IMR-90 (cell line): ENCODE measurements at regions not wholly inside any gene's neighbourhood (a gene's known extent, or its start where the extent isn't known, plus 50 kb on each side); places are given as distances from the start of the nearest gene placed in this dataset.

Experiments
- ATAC-seq: fragments of 200-7000 bp; cut with Tn5 transposase; 2 replicates; pipeline ENCODE4 v1.9.1; 2020; ENCODE audit warnings: low read depth, mild to moderate bottlenecking, moderate library complexity
- BruUV-seq: library from RNA; stranded (reverse); fragments of 400-500 nt; replicated peaks from 2 replicates; lab custom pipeline; 2021; lab: Mats Ljungman, UMichigan
- CTCF ChIA-PET: fragments of 300-600 bp; formaldehyde crosslinking; extraction: SDS; loops from one replicate; lab custom pipeline; 2021; ENCODE audit warnings: antibody characterized with exemption; lab: Yijun Ruan, JAX
- POLR2A ChIA-PET: fragments of 300-600 bp; sonication (Branson Sonifier 250); formaldehyde crosslinking; loops from one replicate; lab custom pipeline; 2022; ENCODE audit warnings: antibody characterized with exemption; ENCODE audit not compliant: unreplicated experiment; lab: Charles Lee
- DNase-seq: peaks from one replicate; pipeline ENCODE4 v3.0.0; 2013
- H2AFZ ChIP-seq: replicated peaks from 2 replicates; pipeline ENCODE3; 2013; ENCODE audit warnings: low read length, mild to moderate bottlenecking; ENCODE audit not compliant: poor library complexity
- H2AK5ac ChIP-seq: 2 replicates; pipeline ENCODE4 v1.6.1; 2013; ENCODE audit warnings: low read depth, low read length, inconsistent platforms
- H2AK9ac ChIP-seq: replicated peaks from 2 replicates; pipeline ENCODE3; 2013; ENCODE audit warnings: mild to moderate bottlenecking, low read depth, low read length, moderate library complexity; ENCODE audit not compliant: poor library complexity
- H2BK120ac ChIP-seq: 2 replicates; pipeline ENCODE4 v1.6.1; 2013; ENCODE audit warnings: low read depth, low read length, inconsistent platforms
- H2BK15ac ChIP-seq: 3 replicates; pipeline ENCODE4 v1.6.1; 2013; ENCODE audit warnings: low read depth, low read length, inconsistent platforms
- H2BK20ac ChIP-seq: 2 replicates; pipeline ENCODE4 v1.6.1; 2013; ENCODE audit warnings: low read depth, mild to moderate bottlenecking, inconsistent platforms, low read length, moderate library complexity
- H2BK5ac ChIP-seq: 2 replicates; pipeline ENCODE4 v1.6.1; 2013; ENCODE audit warnings: mild to moderate bottlenecking, low read depth, low read length, inconsistent platforms; ENCODE audit not compliant: poor library complexity, severe bottlenecking
- H3K14ac ChIP-seq: replicated peaks from 2 replicates; pipeline ENCODE4 v1.6.1; 2013; ENCODE audit warnings: low read depth, low read length, inconsistent platforms
- H3K18ac ChIP-seq: 2 replicates; pipeline ENCODE4 v1.6.1; 2013; ENCODE audit warnings: low read depth, low read length, control low read depth
- H3K23ac ChIP-seq: 2 replicates; pipeline ENCODE4 v1.6.1; 2013; ENCODE audit warnings: low read depth, low read length, inconsistent platforms
- H3K27ac ChIP-seq: 2 replicates; pipeline ENCODE4 v1.5.1; 2013; ENCODE audit warnings: mild to moderate bottlenecking, control low read depth, low read length; ENCODE audit not compliant: insufficient read depth
- H3K27me3 ChIP-seq: 2 replicates; pipeline ENCODE4 v1.6.1; 2013; ENCODE audit warnings: low read length; ENCODE audit not compliant: control insufficient read depth, insufficient read depth
- H3K36me3 ChIP-seq: 2 replicates; pipeline ENCODE4 v1.6.1; 2013; ENCODE audit warnings: low read length, mixed read lengths; ENCODE audit not compliant: control insufficient read depth, insufficient read depth
- H3K4ac ChIP-seq: 2 replicates; pipeline ENCODE4 v1.6.1; 2013; ENCODE audit warnings: low read depth, low read length, inconsistent platforms
- H3K4me1 ChIP-seq: 2 replicates; pipeline ENCODE4 v1.6.1; 2013; ENCODE audit warnings: low read length, mixed read lengths; ENCODE audit not compliant: control insufficient read depth, insufficient read depth
- H3K4me2 ChIP-seq: 2 replicates; pipeline ENCODE4 v1.6.1; 2013; ENCODE audit warnings: low read depth, mild to moderate bottlenecking, control low read depth, low read length, moderate library complexity
- H3K4me3 ChIP-seq: 2 replicates; pipeline ENCODE4 v1.5.1; 2013; ENCODE audit warnings: low read depth, mild to moderate bottlenecking, control low read depth, low read length, moderate library complexity; ENCODE audit not compliant: insufficient read depth
- H3K56ac ChIP-seq: 2 replicates; pipeline ENCODE4 v1.6.1; 2013; ENCODE audit warnings: low read length, inconsistent platforms; ENCODE audit not compliant: insufficient read depth; ENCODE audit errors: extremely low read depth
- H3K79me1 ChIP-seq, 2 experiments: 2 replicates each; pipeline ENCODE4 v1.6.1; 2013; ENCODE audit warnings: low read length in 2 of 2, inconsistent platforms in 1 of 2, low read depth in 1 of 2
- H3K9ac ChIP-seq: 2 replicates; pipeline ENCODE4 v1.6.1; 2013; ENCODE audit warnings: low read depth, low read length, control low read depth
- H3K9me1 ChIP-seq: 2 replicates; pipeline ENCODE4 v1.6.1; 2013; ENCODE audit warnings: low read length, inconsistent platforms; ENCODE audit not compliant: insufficient read depth
- H3K9me3 ChIP-seq: 2 replicates; pipeline ENCODE4 v1.6.1; 2013; ENCODE audit warnings: low read length; ENCODE audit not compliant: control insufficient read depth, insufficient read depth
- H4K20me1 ChIP-seq: 2 replicates; pipeline ENCODE4 v1.6.1; 2013; ENCODE audit warnings: low read length, inconsistent platforms; ENCODE audit not compliant: insufficient read depth
- H4K5ac ChIP-seq: 2 replicates; pipeline ENCODE4 v1.6.1; 2013; ENCODE audit warnings: mild to moderate bottlenecking, low read depth, low read length, control low read depth
- H4K8ac ChIP-seq, 2 experiments: 2 replicates each; pipeline ENCODE4 v1.6.1; 2013; ENCODE audit warnings: low read depth in 2 of 2, low read length in 2 of 2, control low read depth in 1 of 2, inconsistent platforms in 1 of 2
- H4K91ac ChIP-seq: 2 replicates; pipeline ENCODE4 v1.6.1; 2013; ENCODE audit warnings: low read depth, low read length, inconsistent platforms; ENCODE audit not compliant: insufficient read depth
- BHLHE40 ChIP-seq: fragments of 150-350 bp; IDR thresholded peaks from 2 replicates; pipeline ENCODE4 v1.6.1; 2016; ENCODE audit warnings: mild to moderate bottlenecking, low read depth, low read length
- CEBPB ChIP-seq: IDR thresholded peaks from 2 replicates; pipeline ENCODE4 v1.6.1; 2012; ENCODE audit warnings: low read depth, low read length, improper control_type of control experiment
- CHD1 ChIP-seq: IDR thresholded peaks from 2 replicates; pipeline ENCODE4 v1.6.1; 2012; ENCODE audit warnings: low read depth, low read length, improper control_type of control experiment
- FOS ChIP-seq: fragments of 150-350 bp; IDR thresholded peaks from 2 replicates; pipeline ENCODE4 v1.6.1; 2016; ENCODE audit warnings: low read depth, low read length
- MAFK ChIP-seq: IDR thresholded peaks from 2 replicates; pipeline ENCODE4 v1.6.1; 2012; ENCODE audit warnings: low read depth, low read length, improper control_type of control experiment
- MAZ ChIP-seq: IDR thresholded peaks from 2 replicates; pipeline ENCODE4 v1.6.1; 2012; ENCODE audit warnings: low read depth, mild to moderate bottlenecking, low read length, improper control_type of control experiment, moderate library complexity, borderline replicate concordance
- MXI1 ChIP-seq: IDR thresholded peaks from 2 replicates; pipeline ENCODE4 v1.6.1; 2012; ENCODE audit warnings: low read depth, mild to moderate bottlenecking, low read length, moderate library complexity, borderline replicate concordance
- NFE2L2 ChIP-seq: fragments of 150-350 bp; IDR thresholded peaks from 2 replicates; pipeline ENCODE4 v1.6.1; 2016; ENCODE audit warnings: low read depth, mild to moderate bottlenecking, low read length
- POLR2A ChIP-seq: IDR thresholded peaks from 2 replicates; pipeline ENCODE4 v1.6.1; 2012; ENCODE audit warnings: mild to moderate bottlenecking, low read depth, low read length
- RAD21 ChIP-seq: IDR thresholded peaks from 2 replicates; pipeline ENCODE4 v1.6.1; 2012; ENCODE audit warnings: low read length, improper control_type of control experiment
- RCOR1 ChIP-seq: IDR thresholded peaks from 2 replicates; pipeline ENCODE4 v1.6.1; 2012; ENCODE audit warnings: mild to moderate bottlenecking, low read length, improper control_type of control experiment; ENCODE audit not compliant: insufficient replicate concordance
- RFX5 ChIP-seq: IDR thresholded peaks from 2 replicates; pipeline ENCODE4 v1.8.0; 2012; ENCODE audit warnings: low read depth, mild to moderate bottlenecking, low read length, moderate library complexity
- SMC3 ChIP-seq: fragments of 150-350 bp; IDR thresholded peaks from 2 replicates; pipeline ENCODE4 v1.6.1; 2016; ENCODE audit warnings: low read depth, mild to moderate bottlenecking, antibody characterized with exemption, low read length, moderate library complexity
- WGBS, 2 experiments: methylation state at CpG; one replicate each; pipeline versions ENCODE4 v1.1.5 to v1.1.7; 2013; ENCODE audit warnings: missing lambda C conversion rate in 2 of 2; ENCODE audit not compliant: insufficient read length in 1 of 2; ENCODE audit errors: extremely low coverage in 2 of 2; 5-methylcytosine and 5-hydroxymethylcytosine counted together
- dilution Hi-C: fragments of 300-500 bp; cut with HindIII; formaldehyde crosslinking; loops from one replicate; pipeline ENCODE4 v1.14.3; 2018; ENCODE audit warnings: low sequenced_read_pairs; ENCODE audit not compliant: unreplicated experiment
- in situ Hi-C: fragments of 300-500 bp; cut with MboI; formaldehyde crosslinking; loops from 3 replicates; pipeline ENCODE4 v1.14.3; 2019; ENCODE audit warnings: low sequenced_read_pairs, inconsistent platforms, mixed read lengths
- intact Hi-C: fragments of 100-400 bp; cut with micrococcal nuclease; formaldehyde crosslinking; loops from 2 replicates; pipeline ENCODE4 v1.10.0; 2022
- TF ChIP-seq, protein P1 (sequence below): fragments of 150-350 bp; IDR thresholded peaks from 2 replicates; pipeline ENCODE4 v1.6.1; 2016; ENCODE audit warnings: low read depth, mild to moderate bottlenecking, low read length, moderate library complexity, borderline replicate concordance

DNA sequence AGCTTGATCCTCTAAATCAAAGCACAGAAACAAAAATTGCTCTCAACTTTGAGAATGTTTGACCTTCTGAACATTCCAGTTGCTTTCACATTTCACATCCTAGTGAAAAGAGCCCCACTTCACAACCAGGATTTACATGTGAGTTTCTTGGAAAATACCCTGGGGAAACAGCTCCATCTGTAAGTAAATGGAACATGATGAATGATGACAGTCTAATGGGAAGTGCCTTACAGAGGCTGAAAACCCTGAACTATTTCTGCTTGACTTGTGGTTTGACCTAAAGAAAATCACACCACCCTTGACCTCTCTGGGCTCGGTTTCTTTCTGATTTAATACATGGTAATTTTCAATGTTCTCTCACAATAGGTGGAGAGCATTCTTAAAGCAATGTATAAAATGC lies 499.4 kb upstream of the API5 start:
- in situ Hi-C loops = no loop called here
- POLR2A ChIA-PET = no interaction called here
- CTCF ChIA-PET = no interaction called here

More for the DNA sequence above, 499.4 kb upstream of the API5 start:
- no peak for DNase-seq
- no peak overlapping the region for H3K14ac ChIP-seq
- no peak overlapping the region for H4K91ac ChIP-seq
- H4K8ac ChIP-seq = no peak overlapping the region
- H3K9me1 ChIP-seq = no peaks in the 10 kb centered on the region
- H3K4ac ChIP-seq = no peak overlapping the region
- H2BK20ac ChIP-seq = no peak overlapping the region
- no peak overlapping the region for H2BK15ac ChIP-seq
- no peak overlapping the region for H3K4me3 ChIP-seq
- no peak overlapping the region for H3K18ac ChIP-seq
- no peak overlapping the region for H3K23ac ChIP-seq
- no peak overlapping the region for H3K9ac ChIP-seq
- intact Hi-C loops = no loop called here
- no peak overlapping the region for H3K27ac ChIP-seq
- no peak overlapping the region for H4K5ac ChIP-seq
- no peaks in the 10 kb centered on the region for H4K20me1 ChIP-seq
- dilution Hi-C loops = no loop called here
- no TSS peak for BruUV-seq
- WGBS, 2 experiments = no CpG with 5 or more reads among the region's 1 CpG
- H2AFZ ChIP-seq = no peak overlapping the region
- no peak overlapping the region for H2BK120ac ChIP-seq
- no peaks in the 10 kb centered on the region for H3K79me1 ChIP-seq
- H3K4me2 ChIP-seq = no peak overlapping the region
- no peak overlapping the region for H3K56ac ChIP-seq
- H3K4me1 ChIP-seq = no peaks in the 10 kb centered on the region
- H3K9me3 ChIP-seq = 0 out of 2 replicates have a peak, but pooled peaks cover 4% of the 10 kb centered on the region
- H2BK5ac ChIP-seq = no peak overlapping the region
- ATAC-seq = no peak
- H3K36me3 ChIP-seq = no peaks in the 10 kb centered on the region
- H3K27me3 ChIP-seq = no peaks in the 10 kb centered on the region
- H2AK9ac ChIP-seq = no peak overlapping the region
- no peak for TF ChIP-seq BHLHE40
- TF ChIP-seq SMC3 = no peak
- no peak for TF ChIP-seq MAFK
- TF ChIP-seq CHD1 = no peak
- TF ChIP-seq CEBPB = no peak
- TF ChIP-seq RFX5 = no peak
- no peak for TF ChIP-seq RCOR1
- TF ChIP-seq NFE2L2 = no peak
- no peak for TF ChIP-seq MXI1
- TF ChIP-seq, protein P1, sequence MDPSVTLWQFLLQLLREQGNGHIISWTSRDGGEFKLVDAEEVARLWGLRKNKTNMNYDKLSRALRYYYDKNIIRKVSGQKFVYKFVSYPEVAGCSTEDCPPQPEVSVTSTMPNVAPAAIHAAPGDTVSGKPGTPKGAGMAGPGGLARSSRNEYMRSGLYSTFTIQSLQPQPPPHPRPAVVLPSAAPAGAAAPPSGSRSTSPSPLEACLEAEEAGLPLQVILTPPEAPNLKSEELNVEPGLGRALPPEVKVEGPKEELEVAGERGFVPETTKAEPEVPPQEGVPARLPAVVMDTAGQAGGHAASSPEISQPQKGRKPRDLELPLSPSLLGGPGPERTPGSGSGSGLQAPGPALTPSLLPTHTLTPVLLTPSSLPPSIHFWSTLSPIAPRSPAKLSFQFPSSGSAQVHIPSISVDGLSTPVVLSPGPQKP = no peak
- TF ChIP-seq MAZ = no peak
- no peak for TF ChIP-seq RAD21
- TF ChIP-seq POLR2A = no peak
- TF ChIP-seq FOS = no peak
- no peak overlapping the region for H2AK5ac ChIP-seq
